CD14-positive monocyte (primary cell): ENCODE measurements at regions not wholly inside any gene's neighbourhood (a gene's known extent, or its start where the extent isn't known, plus 50 kb on each side); places are given as distances from the start of the nearest gene placed in this dataset.

Experiments used
- DNase-seq, 3 donors: peaks; one replicate each; pipeline ENCODE4 v3.0.0-alpha.2; 2011 to 2022
- H2AFZ ChIP-seq: 2 replicates; pipeline ENCODE4 v1.6.0; 2012; ENCODE audit warnings: mild to moderate bottlenecking, low read depth, low read length, inconsistent platforms; ENCODE audit not compliant: insufficient read depth, poor library complexity, severe bottlenecking
- H3K27ac ChIP-seq, 2 donors: 1 replicate in 1 of 2; 2 replicates in 1 of 2; pipeline ENCODE4 v1.5.1; 2012 to 2013; ENCODE audit warnings: low read length in 2 of 2, control low read depth in 1 of 2, inconsistent platforms in 1 of 2, low read depth in 1 of 2, mild to moderate bottlenecking in 1 of 2
- H3K27me3 ChIP-seq, 2 donors: one replicate each; pipeline versions ENCODE4 v1.6.0 to v1.6.1; 2011 to 2013; ENCODE audit warnings: low read length in 2 of 2; ENCODE audit not compliant: control insufficient read depth in 2 of 2, insufficient read depth in 2 of 2
- H3K36me3 ChIP-seq, 2 donors: replicated peaks in 1 of 2; 1 replicate in 1 of 2; 2 replicates in 1 of 2; pipeline versions ENCODE4 v1.5.1 to v1.6.1; 2012 to 2013; ENCODE audit warnings: low read length in 2 of 2, control low read depth in 1 of 2, inconsistent platforms in 1 of 2, mild to moderate bottlenecking in 1 of 2; ENCODE audit not compliant: insufficient read depth in 2 of 2, control insufficient read depth in 1 of 2
- H3K4me1 ChIP-seq, 2 donors: 1 replicate in 1 of 2; 2 replicates in 1 of 2; pipeline versions ENCODE4 v1.5.1 to v1.6.1; 2012 to 2013; ENCODE audit warnings: low read length in 2 of 2, control low read depth in 1 of 2, inconsistent platforms in 1 of 2, mild to moderate bottlenecking in 1 of 2, moderate library complexity in 1 of 2; ENCODE audit not compliant: insufficient read depth in 2 of 2, control insufficient read depth in 1 of 2
- H3K4me2 ChIP-seq: replicated peaks from 2 replicates; pipeline ENCODE3; 2012; ENCODE audit warnings: low read length, moderate library complexity, mild to moderate bottlenecking; ENCODE audit not compliant: poor library complexity, severe bottlenecking; ENCODE audit errors: extremely low read depth
- H3K4me3 ChIP-seq, 3 experiments: fragments of 200-600 bp in 1 of 3; sonication (generic) in 1 of 3; replicated peaks in 1 of 3; 1 replicate in 2 of 3; 2 replicates in 1 of 3; pipeline ENCODE4 v1.5.1; 2011 to 2013; ENCODE audit warnings: low read length in 3 of 3, mild to moderate bottlenecking in 3 of 3, control low read depth in 2 of 3, low read depth in 2 of 3, inconsistent platforms in 1 of 3, moderate library complexity in 1 of 3
- H3K79me2 ChIP-seq: 2 replicates; pipeline ENCODE4 v1.6.0; 2012; ENCODE audit warnings: mild to moderate bottlenecking, control low read depth, inconsistent platforms, low read length, moderate library complexity; ENCODE audit not compliant: insufficient read depth
- H3K9ac ChIP-seq: 2 replicates; pipeline ENCODE4 v1.6.0; 2017; ENCODE audit warnings: low read length, mild to moderate bottlenecking; ENCODE audit not compliant: insufficient read depth, poor library complexity, severe bottlenecking
- H3K9me3 ChIP-seq, 2 donors: replicated peaks in 1 of 2; 1 replicate in 1 of 2; 2 replicates in 1 of 2; pipeline versions ENCODE4 v1.5.1 to v1.6.1; 2012 to 2013; ENCODE audit warnings: low read length in 2 of 2, control low read depth in 1 of 2; ENCODE audit not compliant: control insufficient read depth in 1 of 2, insufficient read depth in 1 of 2
- H4K20me1 ChIP-seq: 2 replicates; pipeline ENCODE4 v1.6.0; 2012; ENCODE audit warnings: mild to moderate bottlenecking, low read length, control low read depth, moderate library complexity; ENCODE audit not compliant: insufficient read depth
- H3K27ac Mint-ChIP-seq, 7 donors: one replicate each; pipeline ENCODE4 v1.8.0; 2020; ENCODE audit warnings: mild to moderate bottlenecking in 7 of 7, mixed read lengths in 7 of 7, moderate library complexity in 6 of 7, inconsistent platforms in 2 of 7
- H3K27me3 Mint-ChIP-seq, 3 donors: one replicate each; pipeline ENCODE4 v1.8.0; 2021 to 2022; ENCODE audit warnings: low read depth in 3 of 3, mild to moderate bottlenecking in 3 of 3, mixed read lengths in 3 of 3, moderate library complexity in 3 of 3, inconsistent platforms in 1 of 3
- H3K36me3 Mint-ChIP-seq, 2 donors: one replicate each; pipeline ENCODE4 v1.8.0; 2020; ENCODE audit warnings: mixed read lengths in 2 of 2, inconsistent platforms in 1 of 2, mild to moderate bottlenecking in 1 of 2
- H3K4me1 Mint-ChIP-seq: one replicate; pipeline ENCODE4 v1.8.0; 2020; ENCODE audit warnings: mild to moderate bottlenecking, mixed read lengths
- H3K4me3 Mint-ChIP-seq, 2 donors: one replicate each; pipeline ENCODE4 v1.8.0; 2020; ENCODE audit warnings: mild to moderate bottlenecking in 2 of 2, mixed read lengths in 2 of 2, moderate library complexity in 1 of 2
- H3K9me3 Mint-ChIP-seq, 7 donors: one replicate each; pipeline ENCODE4 v1.8.0; 2020 to 2022; ENCODE audit warnings: mixed read lengths in 7 of 7, mild to moderate bottlenecking in 6 of 7, moderate library complexity in 6 of 7, inconsistent platforms in 2 of 7
- WGBS: methylation state at CpG from one replicate; pipeline ENCODE4 v1.1.5; 2013; ENCODE audit warnings: missing lambda C conversion rate; ENCODE audit not compliant: insufficient coverage; 5-methylcytosine and 5-hydroxymethylcytosine counted together
- intact Hi-C, 2 donors: fragments of 100-400 bp; cut with micrococcal nuclease; formaldehyde crosslinking; loops; one replicate each; pipeline versions ENCODE4 v1.15.0 to v1.15.1; 2023
- TF ChIP-seq, protein P1 (sequence below): fragments of 200-600 bp; IDR thresholded peaks from one replicate; pipeline ENCODE4 v1.8.0; 2022; ENCODE audit warnings: antibody characterized with exemption, mild to moderate bottlenecking

DNA sequence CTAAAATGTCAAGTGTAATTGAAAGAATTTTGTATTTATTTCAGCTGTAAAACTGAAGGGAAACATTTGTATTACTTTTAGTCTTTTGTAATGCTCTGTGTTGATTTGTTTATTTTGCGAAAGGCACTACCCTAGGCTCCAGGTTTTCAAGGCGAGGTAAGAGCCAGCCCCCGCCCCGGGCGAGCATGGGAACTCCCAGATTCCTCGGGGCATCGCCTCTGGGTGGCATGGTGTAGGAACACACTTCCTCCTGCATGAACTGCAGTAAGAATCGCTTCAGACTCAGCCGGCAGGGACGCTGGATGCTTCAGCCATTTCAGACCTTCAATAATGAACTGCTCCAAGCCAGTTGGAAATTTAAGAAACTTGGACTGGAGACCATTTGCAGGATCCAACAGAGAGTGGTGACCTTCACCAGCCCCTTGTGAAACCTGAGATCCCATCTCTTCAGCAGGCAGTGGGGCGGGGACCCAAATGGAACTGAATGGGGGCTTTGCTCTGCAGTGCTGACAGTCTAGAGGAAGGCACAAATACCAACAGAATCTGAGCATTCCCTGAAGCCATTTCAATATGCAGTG is 544.3 kb upstream of the MGMT start:
- Histone ChIP-seq H3K27ac (no peak overlapping the region), H2AFZ (no peak overlapping the region), H4K20me1 (no peaks in the 10 kb centered on the region), H3K4me1 (no peaks in the 10 kb centered on the region), H3K9ac (no peak overlapping the region), H3K79me2 (no peaks in the 10 kb centered on the region), H3K4me3 (no peak overlapping the region), H3K9me3 (peaks cover 0 to 4% of the 10 kb centered on the region in 2 donors), H3K4me2 (no peak overlapping the region), H3K27me3 (no peaks in the 10 kb centered on the region), H3K36me3 (no peaks in the 10 kb centered on the region)
- Mint-ChIP-seq H3K4me3 (no peak overlapping the region), H3K27ac (no peak overlapping the region), H3K27me3 (peaks cover 2 to 4% (median 4%) of the 10 kb centered on the region in 3 donors), H3K4me1 (no peaks in the 10 kb centered on the region), H3K36me3 (no peaks in the 10 kb centered on the region), H3K9me3 (peaks cover 1 to 6% (median 4%) of the 10 kb centered on the region in 7 donors)
- 67% methylated on average over 11 of the region's 11 CpGs for WGBS
- intact Hi-C loops, result no loop called here
- TF ChIP-seq, protein P1, sequence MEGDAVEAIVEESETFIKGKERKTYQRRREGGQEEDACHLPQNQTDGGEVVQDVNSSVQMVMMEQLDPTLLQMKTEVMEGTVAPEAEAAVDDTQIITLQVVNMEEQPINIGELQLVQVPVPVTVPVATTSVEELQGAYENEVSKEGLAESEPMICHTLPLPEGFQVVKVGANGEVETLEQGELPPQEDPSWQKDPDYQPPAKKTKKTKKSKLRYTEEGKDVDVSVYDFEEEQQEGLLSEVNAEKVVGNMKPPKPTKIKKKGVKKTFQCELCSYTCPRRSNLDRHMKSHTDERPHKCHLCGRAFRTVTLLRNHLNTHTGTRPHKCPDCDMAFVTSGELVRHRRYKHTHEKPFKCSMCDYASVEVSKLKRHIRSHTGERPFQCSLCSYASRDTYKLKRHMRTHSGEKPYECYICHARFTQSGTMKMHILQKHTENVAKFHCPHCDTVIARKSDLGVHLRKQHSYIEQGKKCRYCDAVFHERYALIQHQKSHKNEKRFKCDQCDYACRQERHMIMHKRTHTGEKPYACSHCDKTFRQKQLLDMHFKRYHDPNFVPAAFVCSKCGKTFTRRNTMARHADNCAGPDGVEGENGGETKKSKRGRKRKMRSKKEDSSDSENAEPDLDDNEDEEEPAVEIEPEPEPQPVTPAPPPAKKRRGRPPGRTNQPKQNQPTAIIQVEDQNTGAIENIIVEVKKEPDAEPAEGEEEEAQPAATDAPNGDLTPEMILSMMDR, result no peak
- no peak for DNase-seq

DNA sequence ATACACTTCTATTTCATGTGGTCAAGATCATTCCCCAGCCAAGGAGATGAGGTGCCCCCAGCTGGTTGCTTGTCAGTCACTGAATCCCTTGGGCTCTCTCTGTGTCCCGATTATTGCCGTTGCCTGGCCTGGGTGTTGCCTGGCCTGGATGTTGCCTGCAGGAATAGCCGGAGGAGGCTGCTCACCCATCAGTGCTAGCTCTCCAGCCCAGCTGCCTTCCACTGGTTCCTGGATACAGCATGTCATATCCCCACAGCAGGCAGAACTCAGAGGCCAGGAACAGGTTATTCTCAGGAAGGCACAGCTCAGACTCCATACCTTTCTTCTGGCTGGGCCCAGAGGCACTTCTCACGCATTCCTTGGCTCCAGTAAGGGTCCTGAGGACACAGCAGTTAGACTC is 542.1 kb upstream of the MGMT start:
- H3K27me3 ChIP-seq, result no peaks in the 10 kb centered on the region
- no peak overlapping the region for H3K4me3 ChIP-seq
- H3K27ac ChIP-seq, result no peak overlapping the region
- no peak overlapping the region for H3K9ac ChIP-seq
- no peak overlapping the region for H3K27ac Mint-ChIP-seq
- peaks cover 1 to 5% (median 3%) of the 10 kb centered on the region in 7 donors for H3K9me3 Mint-ChIP-seq
- peaks cover 0 to 4% of the 10 kb centered on the region in 2 donors for H3K9me3 ChIP-seq
- no peaks in the 10 kb centered on the region for H3K36me3 Mint-ChIP-seq
- TF ChIP-seq, protein P1, result no peak
- no peak for DNase-seq
- H3K4me2 ChIP-seq, result no peak overlapping the region
- H2AFZ ChIP-seq, result no peak overlapping the region
- intact Hi-C loops, result no loop called here
- 97% methylated on average over 4 of the region's 4 CpGs for WGBS
- no peaks in the 10 kb centered on the region for H3K4me1 Mint-ChIP-seq
- no peak overlapping the region for H3K4me3 Mint-ChIP-seq
- no peaks in the 10 kb centered on the region for H3K4me1 ChIP-seq
- no peaks in the 10 kb centered on the region for H3K79me2 ChIP-seq
- H3K36me3 ChIP-seq, result no peaks in the 10 kb centered on the region
- H3K27me3 Mint-ChIP-seq, result peaks cover 2 to 7% (median 4%) of the 10 kb centered on the region in 3 donors
- H4K20me1 ChIP-seq, result no peaks in the 10 kb centered on the region
